Ovary (tissue), 7 donors: ENCODE measurements at regions not wholly inside any gene's neighbourhood (a gene's known extent, or its start where the extent isn't known, plus 50 kb on each side); places are given as distances from the start of the nearest gene placed in this dataset.

Source experiments
- DNase-seq, 5 donors: peaks; one replicate each; pipeline ENCODE4 v3.0.0-alpha.2; 2019 to 2020
- H3K27ac ChIP-seq, 2 donors: fragments of 200-600 bp; one replicate each; pipeline versions ENCODE4 v1.5.1 to v1.8.0; 2019 to 2022
- H3K27me3 ChIP-seq: fragments of 200-600 bp; one replicate; pipeline ENCODE4 v1.8.0; 2022
- H3K36me3 ChIP-seq: fragments of 200-600 bp; sonication (generic); one replicate; pipeline ENCODE4 v1.5.1; 2019
- H3K4me1 ChIP-seq: one replicate; pipeline ENCODE4 v1.8.1; 2013; ENCODE audit warnings: mild to moderate bottlenecking, moderate library complexity; ENCODE audit not compliant: insufficient read depth
- H3K4me3 ChIP-seq: fragments of 200-600 bp; sonication (generic); one replicate; pipeline ENCODE4 v1.5.1; 2017
- H3K9me3 ChIP-seq, 2 donors: fragments of 200-600 bp in 1 of 2; sonication (generic) in 1 of 2; one replicate each; pipeline versions ENCODE4 v1.5.1 to v1.8.1; 2013 to 2019; ENCODE audit warnings: mild to moderate bottlenecking in 1 of 2, moderate library complexity in 1 of 2
- CTCF ChIP-seq, 3 donors: fragments of 450-650 bp in 2 of 3; fragments of 200-600 bp in 1 of 3; IDR thresholded peaks; one replicate each; pipeline versions ENCODE4 v1.5.1 to v1.8.0; 2016 to 2022; ENCODE audit warnings: antibody characterized with exemption in 3 of 3, mild to moderate bottlenecking in 1 of 3
- EP300 ChIP-seq: sonication (generic); formaldehyde crosslinking; IDR thresholded peaks from one replicate; pipeline ENCODE4 v1.6.1; 2017; ENCODE audit warnings: antibody characterized with exemption
- POLR2A ChIP-seq: fragments of 450-650 bp; IDR thresholded peaks from one replicate; pipeline ENCODE4 v1.6.1; 2017; ENCODE audit warnings: antibody characterized with exemption, mild to moderate bottlenecking, moderate library complexity
- WGBS, 3 donors: extraction: QIAGEN DNeasy Blood & Tissue Kit in 1 of 3; methylation state at CpG; one replicate each; pipeline versions ENCODE4 v1.1.5 to v1.1.7; 2013 to 2017; 5-methylcytosine and 5-hydroxymethylcytosine counted together
- intact Hi-C, 4 donors: fragments of 100-400 bp; cut with DNase I; formaldehyde crosslinking; loops; one replicate each; pipeline versions ENCODE4 v1.11.0 to v1.15.1; 2022 to 2023
- donor health status: DM: no; HTN: no; CAD: no; lungs with moderate emphysema.
- donor health status: DM: no; HTN: no; CAD: no.
- donor health status: Bipolar disorder and iron deficiency.
- donor health status: DM: no; HTN: no; CAD: no.
- donor health status: DM: yes; HTN: yes; CAD: no.

GRCh38 chr2:176525086-176525485 is 255.8 kb downstream of the MTX2 start:
- H3K27me3 ChIP-seq: no peaks in the 10 kb centered on the region
- H3K27ac ChIP-seq: no peak overlapping the region
- DNase-seq: no peak
- no peaks in the 10 kb centered on the region for H3K9me3 ChIP-seq
- WGBS, 3 donors: 21 to 42% (median 34%) methylated on average over 2 of the region's 2 CpGs
- intact Hi-C loops: no loop called here
- H3K4me3 ChIP-seq: no peak overlapping the region
- peaks cover 1% of the 10 kb centered on the region for H3K4me1 ChIP-seq
- H3K36me3 ChIP-seq: no peaks in the 10 kb centered on the region
- no peak for TF ChIP-seq CTCF (IDR thresholded peaks at IDR 0.05)
- no peak for TF ChIP-seq EP300
- TF ChIP-seq POLR2A: no peak

GRCh38 chr2:176526995-176527901 is 258.0 kb downstream of the MTX2 start:
- TF ChIP-seq EP300: no peak
- intact Hi-C loops: no loop called here
- H3K27ac ChIP-seq: no peak overlapping the region
- H3K4me3 ChIP-seq: no peak overlapping the region
- H3K36me3 ChIP-seq: no peaks in the 10 kb centered on the region
- 56 to 75% (median 73%) methylated on average over 6 of the region's 6 CpGs for WGBS, 3 donors
- no peak for DNase-seq
- no peaks in the 10 kb centered on the region for H3K27me3 ChIP-seq
- H3K4me1 ChIP-seq: peaks cover 1% of the 10 kb centered on the region
- H3K9me3 ChIP-seq: no peaks in the 10 kb centered on the region

DNA sequence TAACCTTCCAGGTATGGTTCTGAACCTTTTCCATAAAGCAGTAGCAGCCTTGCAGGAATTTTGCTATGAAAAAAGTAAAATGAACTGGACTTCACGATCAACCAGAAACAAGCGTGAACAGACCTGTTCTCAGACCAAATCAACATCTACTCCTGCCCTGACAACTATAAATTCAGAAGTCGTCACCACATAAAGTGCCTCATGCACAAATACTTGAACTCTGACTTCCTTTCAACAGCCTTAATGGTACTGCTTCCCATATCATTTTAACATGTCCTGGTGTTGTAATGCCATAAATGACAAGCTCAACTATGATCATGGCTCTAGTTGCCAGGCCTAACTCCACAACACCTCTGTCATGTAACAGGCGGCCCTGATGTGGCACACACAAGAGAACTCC is 262.4 kb downstream of the MTX2 start:
- intact Hi-C loops: no loop called here
- H3K36me3 ChIP-seq: no peaks in the 10 kb centered on the region
- WGBS, 3 donors: 87 to 96% (median 96%) methylated on average over 4 of the region's 4 CpGs
- H3K27me3 ChIP-seq: no peaks in the 10 kb centered on the region
- no peak overlapping the region for H3K4me3 ChIP-seq
- DNase-seq: no peak
- H3K9me3 ChIP-seq: no peaks in the 10 kb centered on the region
- peaks cover 6% of the 10 kb centered on the region for H3K4me1 ChIP-seq
- H3K27ac ChIP-seq: no peak overlapping the region
- TF ChIP-seq EP300: no peak
- no peak for TF ChIP-seq POLR2A
- no peak for TF ChIP-seq CTCF (IDR thresholded peaks at IDR 0.05)

GRCh38 chr2:176533505-176534193 is 264.4 kb downstream of the MTX2 start:
- whole genome bisulfite sequencing, 3 donors: 87 to 93% (median 92%) methylated on average over 4 of the region's 4 CpGs
- Histone ChIP-seq H3K9me3 (no peaks in the 10 kb centered on the region), H3K4me1 (peaks cover 5% of the 10 kb centered on the region), H3K36me3 (no peaks in the 10 kb centered on the region), H3K4me3 (no peak overlapping the region), H3K27ac (no peak overlapping the region), H3K27me3 (no peaks in the 10 kb centered on the region)
- DNase-seq: no peak
- TF ChIP-seq CTCF (IDR thresholded peaks at IDR 0.05): no peak
- TF ChIP-seq POLR2A: no peak
- TF ChIP-seq EP300: no peak
- intact Hi-C loops: no loop called here
